Gastroesophageal sphincter (tissue), 3 donors: ENCODE measurements at regions not wholly inside any gene's neighbourhood (a gene's known extent, or its start where the extent isn't known, plus 50 kb on each side); places are given as distances from the start of the nearest gene placed in this dataset.

Source experiments
- CTCF ChIP-seq, 4 experiments: fragments of 200-600 bp in 2 of 4; fragments of 450-650 bp in 2 of 4; sonication (generic) in 1 of 4; IDR thresholded peaks; one replicate each; pipeline ENCODE4 v1.5.1; 2017 to 2019; ENCODE audit warnings: antibody characterized with exemption in 4 of 4, mild to moderate bottlenecking in 2 of 4, moderate library complexity in 2 of 4
- POLR2A ChIP-seq, 2 donors: fragments of 450-650 bp; IDR thresholded peaks; one replicate each; pipeline ENCODE4 v1.6.1; 2017; ENCODE audit warnings: antibody characterized with exemption in 2 of 2, mild to moderate bottlenecking in 2 of 2, moderate library complexity in 1 of 2

- TF ChIP-seq CTCF (IDR thresholded peaks at IDR 0.05), result no peak
- TF ChIP-seq POLR2A (IDR thresholded peaks at IDR 0.05), result no peak
These were observed 106.2 kb downstream of the TMCO5A start for GRCh38 chr15:38040615-38041014.
